SJCRH30 (cell line): ENCODE measurements at regions not wholly inside any gene's neighbourhood (a gene's known extent, or its start where the extent isn't known, plus 50 kb on each side); places are given as distances from the start of the nearest gene placed in this dataset.

Experiments used
- DNase-seq, 2 experiments: peaks; one replicate each; pipeline ENCODE4 v3.0.0-alpha.2; 2015 to 2020
- H3K27ac ChIP-seq: fragments of 250-450 bp; sonication (Bioruptor Pico); 2 replicates; pipeline ENCODE4 v1.5.1; 2020; ENCODE audit warnings: mild to moderate bottlenecking, moderate library complexity
- H3K27me3 ChIP-seq: fragments of 250-450 bp; sonication (Bioruptor Pico); 2 replicates; pipeline ENCODE4 v1.5.1; 2020; ENCODE audit warnings: mild to moderate bottlenecking, moderate library complexity
- H3K36me3 ChIP-seq: fragments of 250-450 bp; sonication (Bioruptor Pico); 2 replicates; pipeline ENCODE4 v1.5.1; 2020; ENCODE audit warnings: mild to moderate bottlenecking, moderate library complexity
- H3K4me1 ChIP-seq: fragments of 250-450 bp; sonication (Bioruptor Pico); 2 replicates; pipeline ENCODE4 v1.5.1; 2020; ENCODE audit warnings: mild to moderate bottlenecking, moderate library complexity
- H3K4me3 ChIP-seq: fragments of 250-450 bp; sonication (Bioruptor Pico); 2 replicates; pipeline ENCODE4 v1.5.1; 2020; ENCODE audit warnings: mild to moderate bottlenecking, moderate library complexity
- H3K9me3 ChIP-seq: fragments of 250-450 bp; sonication (Bioruptor Pico); replicated peaks from 2 replicates; pipeline ENCODE4 v1.5.1; 2020; ENCODE audit warnings: mild to moderate bottlenecking, moderate library complexity

GRCh38 chr12:87274594-87275245, 754.5 kb downstream of the C12orf50 start:
- no peaks in the 10 kb centered on the region for H3K27me3 ChIP-seq
- no peaks in the 10 kb centered on the region for H3K4me1 ChIP-seq
- H3K27ac ChIP-seq = no peak overlapping the region
- no peak overlapping the region for H3K4me3 ChIP-seq
- H3K36me3 ChIP-seq = no peaks in the 10 kb centered on the region
- DNase-seq = peak; percentile 9 to 50
- no peaks in the 10 kb centered on the region for H3K9me3 ChIP-seq

DNA sequence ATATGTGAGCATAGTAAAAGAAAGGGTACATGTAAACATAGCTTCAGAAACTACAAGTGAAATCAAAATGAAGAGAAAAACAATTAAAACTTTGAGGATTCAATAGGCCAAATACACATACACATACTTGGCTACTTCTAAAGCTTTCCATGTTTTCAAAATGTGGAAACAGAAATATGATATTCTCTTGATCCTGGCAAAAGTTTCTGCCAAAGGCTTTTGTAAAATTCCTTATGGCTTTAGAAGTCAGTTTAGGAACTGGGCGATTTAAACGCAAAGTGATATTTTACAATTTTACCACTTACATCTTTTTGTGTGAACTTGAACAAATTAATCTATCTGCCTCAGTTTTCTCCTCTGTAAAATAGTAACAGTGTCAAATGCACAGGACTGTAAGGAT, 756.4 kb downstream of the C12orf50 start:
- Histone ChIP-seq H3K36me3 (no peaks in the 10 kb centered on the region), H3K4me1 (no peaks in the 10 kb centered on the region), H3K4me3 (no peak overlapping the region), H3K27me3 (no peaks in the 10 kb centered on the region), H3K27ac (no peak overlapping the region), H3K9me3 (no peaks in the 10 kb centered on the region)
- no peak for DNase-seq

- Histone ChIP-seq H3K36me3 (no peaks in the 10 kb centered on the region), H3K4me1 (no peaks in the 10 kb centered on the region), H3K4me3 (no peak overlapping the region), H3K27ac (no peak overlapping the region), H3K9me3 (no peaks in the 10 kb centered on the region), H3K27me3 (no peaks in the 10 kb centered on the region)
- no peak for DNase-seq
These were observed 758.3 kb downstream of the C12orf50 start for GRCh38 chr12:87270919-87271318.

DNA sequence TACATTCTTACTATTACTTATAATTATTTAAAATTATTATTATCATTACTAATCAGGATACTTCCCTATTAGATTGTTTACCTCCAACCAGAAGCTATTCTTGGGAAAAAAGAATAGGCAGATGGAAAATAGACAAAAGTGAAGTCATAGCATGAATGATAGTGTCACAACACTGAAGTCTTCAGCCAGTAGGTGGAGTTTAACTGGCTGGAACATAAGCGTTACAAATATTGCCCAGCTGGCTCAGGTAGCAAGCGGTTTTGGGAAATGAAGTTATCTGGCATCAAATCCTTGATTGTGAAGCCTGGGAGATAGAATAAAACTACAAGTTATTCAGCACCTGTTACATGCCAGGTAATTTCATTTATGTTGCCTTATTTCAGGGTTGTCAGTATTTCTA, 762.9 kb downstream of the C12orf50 start:
- H3K4me1 ChIP-seq = no peaks in the 10 kb centered on the region
- H3K4me3 ChIP-seq = no peak overlapping the region
- no peaks in the 10 kb centered on the region for H3K27me3 ChIP-seq
- no peak overlapping the region for H3K27ac ChIP-seq
- no peaks in the 10 kb centered on the region for H3K36me3 ChIP-seq
- no peak for DNase-seq
- H3K9me3 ChIP-seq = no peaks in the 10 kb centered on the region

GRCh38 chr12:87259391-87259790, 769.8 kb downstream of the C12orf50 start:
- H3K4me3 ChIP-seq = no peak overlapping the region
- no peaks in the 10 kb centered on the region for H3K9me3 ChIP-seq
- no peak for DNase-seq

GRCh38 chr12:87254381-87255030, 774.7 kb downstream of the C12orf50 start:
- H3K4me1 ChIP-seq = no peaks in the 10 kb centered on the region
- no peak overlapping the region for H3K4me3 ChIP-seq
- DNase-seq = no peak
- H3K27me3 ChIP-seq = no peaks in the 10 kb centered on the region
- H3K9me3 ChIP-seq = no peaks in the 10 kb centered on the region
- no peaks in the 10 kb centered on the region for H3K36me3 ChIP-seq
- no peak overlapping the region for H3K27ac ChIP-seq

More at GRCh38 chr12:87259391-87259790, 769.8 kb downstream of the C12orf50 start:
- Histone ChIP-seq H3K4me1 (no peaks in the 10 kb centered on the region), H3K36me3 (no peaks in the 10 kb centered on the region), H3K27ac (no peak overlapping the region), H3K27me3 (no peaks in the 10 kb centered on the region)

DNA sequence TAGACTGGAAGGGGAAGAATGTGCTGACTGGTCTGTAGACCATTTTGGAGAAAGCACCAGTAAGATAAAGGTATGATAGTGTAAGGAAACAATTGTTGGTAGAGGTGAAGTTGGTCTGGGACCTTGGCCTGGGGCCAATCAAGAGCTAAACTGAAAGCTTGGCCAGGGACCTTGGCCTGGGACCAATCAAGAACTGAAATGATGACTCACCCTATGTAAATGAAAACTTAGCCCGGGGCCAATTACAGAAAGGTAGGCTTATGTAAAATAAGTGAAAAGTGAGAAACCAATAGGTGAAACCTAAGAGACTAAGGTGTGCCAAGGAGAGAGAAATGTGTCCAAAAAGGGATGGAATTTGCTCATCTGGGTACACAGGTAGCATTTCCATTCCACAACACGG, 776.0 kb downstream of the C12orf50 start:
- no peak overlapping the region for H3K27ac ChIP-seq
- no peak overlapping the region for H3K4me3 ChIP-seq
- DNase-seq = peak in 1 of 2 experiments; percentile 4
- H3K36me3 ChIP-seq = no peaks in the 10 kb centered on the region
- no peaks in the 10 kb centered on the region for H3K4me1 ChIP-seq
- H3K27me3 ChIP-seq = no peaks in the 10 kb centered on the region
- H3K9me3 ChIP-seq = no peaks in the 10 kb centered on the region

DNA sequence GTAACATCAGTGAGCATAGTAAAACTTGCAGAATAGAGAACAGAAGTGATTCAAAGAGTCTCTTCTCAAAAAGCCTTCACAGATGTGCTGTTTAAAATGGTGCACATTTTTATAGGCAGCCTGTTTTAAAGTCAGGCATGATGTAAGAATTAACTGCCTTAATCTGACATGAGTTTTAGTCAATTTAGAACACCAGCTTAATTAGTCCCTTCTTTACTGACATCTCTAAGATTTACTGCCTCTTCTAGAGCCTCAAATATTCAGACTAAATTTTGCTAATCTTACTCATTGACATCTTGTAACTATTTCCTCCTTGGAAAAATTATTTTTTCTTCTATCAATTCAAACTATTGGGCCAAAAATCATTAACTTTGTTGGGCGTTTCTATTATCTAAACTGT, 782.5 kb downstream of the C12orf50 start:
- no peak overlapping the region for H3K27ac ChIP-seq
- no peak for DNase-seq
- H3K4me3 ChIP-seq = no peak overlapping the region
- no peaks in the 10 kb centered on the region for H3K27me3 ChIP-seq
- H3K9me3 ChIP-seq = no peaks in the 10 kb centered on the region
- H3K4me1 ChIP-seq = no peaks in the 10 kb centered on the region
- H3K36me3 ChIP-seq = no peaks in the 10 kb centered on the region

- Histone ChIP-seq H3K27ac (no peak overlapping the region), H3K4me1 (no peaks in the 10 kb centered on the region), H3K4me3 (no peak overlapping the region), H3K27me3 (no peaks in the 10 kb centered on the region), H3K36me3 (no peaks in the 10 kb centered on the region), H3K9me3 (no peaks in the 10 kb centered on the region)
- no peak for DNase-seq
These were observed 790.7 kb downstream of the C12orf50 start for GRCh38 chr12:87238466-87238865.

DNA sequence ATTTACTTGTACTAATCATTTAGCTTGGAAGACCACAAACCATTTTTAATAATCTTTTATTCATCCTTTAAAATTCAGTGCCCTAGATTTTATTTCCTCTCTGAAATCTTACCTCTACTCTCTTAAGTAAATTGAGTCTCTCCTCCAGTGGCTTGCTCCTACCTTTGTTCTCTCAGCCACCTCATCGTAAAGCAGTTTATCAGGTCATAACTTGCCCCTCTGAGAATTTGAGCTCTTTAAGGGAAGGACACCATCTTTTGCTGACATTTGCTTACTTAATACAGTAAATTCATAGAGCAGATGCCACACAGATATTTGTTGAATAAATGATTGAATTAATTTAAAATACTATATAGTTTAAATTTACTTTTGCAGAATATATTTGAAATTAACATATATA, 794.3 kb downstream of the C12orf50 start:
- Histone ChIP-seq H3K4me1 (no peaks in the 10 kb centered on the region), H3K36me3 (no peaks in the 10 kb centered on the region), H3K27me3 (no peaks in the 10 kb centered on the region), H3K4me3 (no peak overlapping the region), H3K9me3 (no peaks in the 10 kb centered on the region), H3K27ac (no peak overlapping the region)
- no peak for DNase-seq

- Histone ChIP-seq H3K27ac (no peak overlapping the region), H3K4me3 (no peak overlapping the region), H3K4me1 (no peaks in the 10 kb centered on the region), H3K36me3 (no peaks in the 10 kb centered on the region), H3K9me3 (no peaks in the 10 kb centered on the region), H3K27me3 (no peaks in the 10 kb centered on the region)
- no peak for DNase-seq
These were observed 795.5 kb downstream of the C12orf50 start for GRCh38 chr12:87233671-87234070.

GRCh38 chr12:87231818-87232217, 797.4 kb downstream of the C12orf50 start:
- no peak for DNase-seq
- Histone ChIP-seq H3K9me3 (no peaks in the 10 kb centered on the region), H3K4me3 (no peak overlapping the region), H3K27ac (no peak overlapping the region), H3K36me3 (no peaks in the 10 kb centered on the region), H3K27me3 (no peaks in the 10 kb centered on the region), H3K4me1 (no peaks in the 10 kb centered on the region)

DNA sequence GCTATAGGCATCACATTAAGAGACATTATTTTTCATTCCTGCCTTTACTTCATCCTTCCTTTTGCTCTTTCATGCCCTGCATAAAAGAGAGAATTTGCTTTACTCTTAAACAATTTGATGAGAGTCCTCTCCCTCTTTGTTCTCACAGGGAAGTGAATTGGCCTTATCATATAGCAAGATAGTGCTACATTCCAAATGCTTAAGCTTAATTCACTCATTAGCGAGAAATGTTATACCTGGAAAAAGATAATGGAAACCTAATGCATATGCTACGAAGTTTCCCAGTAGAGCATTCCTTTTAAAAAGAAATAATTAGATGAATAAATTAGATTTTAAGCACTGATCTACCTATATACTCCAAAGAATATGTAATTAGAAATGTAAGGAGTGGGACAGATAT, 798.8 kb downstream of the C12orf50 start:
- no peak overlapping the region for H3K4me3 ChIP-seq
- H3K27ac ChIP-seq = no peak overlapping the region
- no peak for DNase-seq
- H3K36me3 ChIP-seq = no peaks in the 10 kb centered on the region
- no peaks in the 10 kb centered on the region for H3K27me3 ChIP-seq
- H3K4me1 ChIP-seq = no peaks in the 10 kb centered on the region
- no peaks in the 10 kb centered on the region for H3K9me3 ChIP-seq

- Histone ChIP-seq H3K27ac (no peak overlapping the region), H3K9me3 (no peaks in the 10 kb centered on the region), H3K4me1 (no peaks in the 10 kb centered on the region), H3K4me3 (no peak overlapping the region), H3K27me3 (no peaks in the 10 kb centered on the region), H3K36me3 (no peaks in the 10 kb centered on the region)
- no peak for DNase-seq
These were observed 802.0 kb downstream of the C12orf50 start for GRCh38 chr12:87227162-87227561.

DNA sequence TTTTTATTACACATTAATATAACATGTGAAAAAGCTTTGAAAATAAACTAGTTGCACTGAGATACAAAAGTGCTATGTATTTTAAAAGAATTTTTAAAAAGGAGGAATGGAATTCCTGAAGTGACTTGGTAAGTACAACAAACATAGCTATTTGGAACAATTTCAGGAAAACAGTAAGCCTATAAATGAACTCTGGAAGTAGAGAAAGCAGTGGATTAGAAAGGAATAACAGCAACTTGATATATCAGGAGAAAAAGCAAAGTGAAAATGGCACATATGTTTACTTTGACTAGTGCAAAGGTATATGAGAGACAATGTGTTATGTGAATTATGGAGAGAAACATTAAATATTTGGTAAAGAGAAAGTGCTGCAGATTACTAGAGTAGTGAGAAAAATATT, 811.7 kb downstream of the C12orf50 start:
- no peak overlapping the region for H3K27ac ChIP-seq
- DNase-seq = no peak
- H3K9me3 ChIP-seq = no peaks in the 10 kb centered on the region
- no peak overlapping the region for H3K4me3 ChIP-seq
- no peaks in the 10 kb centered on the region for H3K27me3 ChIP-seq
- no peaks in the 10 kb centered on the region for H3K4me1 ChIP-seq
- H3K36me3 ChIP-seq = no peaks in the 10 kb centered on the region

DNA sequence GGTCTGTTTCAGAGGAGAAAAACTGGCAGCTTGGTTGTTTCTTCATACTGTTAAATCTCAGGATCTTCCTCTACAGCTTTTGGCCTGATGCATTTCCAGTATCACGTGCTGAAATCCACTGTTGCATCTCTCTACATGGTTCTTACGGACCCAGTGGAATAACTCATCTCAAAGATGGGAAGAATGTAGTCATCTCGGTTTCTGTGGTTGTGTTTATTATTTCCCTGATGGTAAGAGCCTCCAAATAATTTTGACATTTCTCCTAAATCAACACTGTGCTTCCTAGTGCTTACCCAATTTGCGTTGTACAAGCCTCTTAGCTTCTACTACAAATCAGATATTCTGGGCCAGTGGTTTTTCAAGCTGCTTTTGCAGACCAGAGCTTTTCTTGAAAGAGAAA, 812.8 kb downstream of the C12orf50 start:
- Histone ChIP-seq H3K9me3 (no peaks in the 10 kb centered on the region), H3K36me3 (no peaks in the 10 kb centered on the region), H3K27ac (no peak overlapping the region), H3K27me3 (no peaks in the 10 kb centered on the region), H3K4me1 (no peaks in the 10 kb centered on the region), H3K4me3 (no peak overlapping the region)
- DNase-seq = no peak
